ENCODE measurements at regions not wholly inside any gene's neighbourhood (a gene's known extent, or its start where the extent isn't known, plus 50 kb on each side); places are given as distances from the start of the nearest gene placed in this dataset.

DNA sequence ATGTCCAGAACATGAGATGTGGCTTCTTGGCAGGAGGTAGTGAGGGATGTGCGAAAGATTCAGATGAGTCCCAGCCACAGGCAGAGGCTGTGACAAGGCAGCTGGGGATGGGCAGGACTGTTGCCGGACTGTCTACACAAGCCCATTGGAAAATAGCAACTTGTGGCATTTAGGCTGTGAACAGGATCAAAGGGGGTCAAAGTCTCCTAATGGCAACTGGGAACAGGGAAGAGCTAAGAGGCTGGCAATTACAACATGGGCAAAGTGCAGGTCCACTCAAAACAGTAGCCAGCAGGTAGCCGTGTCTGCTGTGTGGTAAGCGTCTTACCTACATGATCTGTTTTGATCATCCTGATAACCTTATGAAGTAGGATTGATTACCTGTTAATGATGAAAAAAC, 254.2 kb upstream of the ZNF32 start:
- H3K9me3 ChIP-seq (ENCODE audit: low read length), result no peaks in the 10 kb centered on the region
- no peak overlapping the region for H3K9ac ChIP-seq (ENCODE audit: low read length)
- no peak overlapping the region for H3K27ac ChIP-seq (ENCODE audit: low read depth, low read length)
- no peaks in the 10 kb centered on the region for H3K36me3 ChIP-seq (ENCODE audit: insufficient read depth, low read length)
- no peak overlapping the region for H3K4me3 ChIP-seq (ENCODE audit: low read depth in 1 of 2, low read length in 2 of 2)
- H3K4me1 ChIP-seq (ENCODE audit: insufficient read depth, low read length), result peaks cover 15% of the 10 kb centered on the region
- H3K27me3 ChIP-seq (ENCODE audit: control insufficient read depth in 1 of 2, insufficient read depth in 2 of 2, low read length in 2 of 2), result no peaks in the 10 kb centered on the region

GRCh38 chr10:43901744-43902504, 253.2 kb upstream of the ZNF32 start:
- Histone ChIP-seq H3K27ac (ENCODE audit: low read depth, low read length) (no peak overlapping the region), H3K27me3 (ENCODE audit: control insufficient read depth in 1 of 2, insufficient read depth in 2 of 2, low read length in 2 of 2) (no peaks in the 10 kb centered on the region), H3K4me1 (ENCODE audit: insufficient read depth, low read length) (peaks cover 15% of the 10 kb centered on the region), H3K4me3 (ENCODE audit: low read depth in 1 of 2, low read length in 2 of 2) (no peak overlapping the region), H3K36me3 (ENCODE audit: insufficient read depth, low read length) (no peaks in the 10 kb centered on the region), H3K9ac (ENCODE audit: low read length) (no peak overlapping the region), H3K9me3 (ENCODE audit: low read length) (no peaks in the 10 kb centered on the region)

DNA sequence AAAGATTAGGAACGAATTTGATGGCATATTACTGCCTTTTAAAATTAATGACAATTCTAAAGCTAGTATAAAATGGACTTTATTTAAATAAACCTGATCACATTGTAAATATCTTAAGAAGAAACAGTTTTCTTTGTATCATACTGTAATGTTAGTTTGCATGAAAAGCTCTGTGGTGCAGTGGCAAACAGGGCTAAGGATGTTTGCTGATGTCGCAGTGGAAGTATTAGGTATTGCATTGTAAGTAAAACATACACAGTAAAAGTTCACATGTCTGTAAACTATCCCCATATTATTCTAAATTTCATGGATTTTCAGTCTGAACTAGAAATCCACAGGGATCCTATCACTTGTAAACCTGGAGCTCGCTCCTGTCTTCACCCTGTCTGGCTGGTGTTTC, 252.6 kb upstream of the ZNF32 start:
- Histone ChIP-seq H3K4me3 (ENCODE audit: low read depth in 1 of 2, low read length in 2 of 2) (no peak overlapping the region), H3K9ac (ENCODE audit: low read length) (no peak overlapping the region), H3K9me3 (ENCODE audit: low read length) (no peaks in the 10 kb centered on the region), H3K4me1 (ENCODE audit: insufficient read depth, low read length) (peaks cover 9% of the 10 kb centered on the region), H3K27me3 (ENCODE audit: control insufficient read depth in 1 of 2, insufficient read depth in 2 of 2, low read length in 2 of 2) (no peaks in the 10 kb centered on the region), H3K27ac (ENCODE audit: low read depth, low read length) (no peak overlapping the region), H3K36me3 (ENCODE audit: insufficient read depth, low read length) (no peaks in the 10 kb centered on the region)

GRCh38 chr10:43900571-43900970, 251.9 kb upstream of the ZNF32 start:
- H3K9me3 ChIP-seq (ENCODE audit: low read length), result no peaks in the 10 kb centered on the region
- no peak overlapping the region for H3K27ac ChIP-seq (ENCODE audit: low read depth, low read length)
- no peak overlapping the region for H3K4me3 ChIP-seq (ENCODE audit: low read depth in 1 of 2, low read length in 2 of 2)
- H3K4me1 ChIP-seq (ENCODE audit: insufficient read depth, low read length), result peaks cover 4% of the 10 kb centered on the region
- H3K9ac ChIP-seq (ENCODE audit: low read length), result no peak overlapping the region
- no peaks in the 10 kb centered on the region for H3K36me3 ChIP-seq (ENCODE audit: insufficient read depth, low read length)
- no peaks in the 10 kb centered on the region for H3K27me3 ChIP-seq (ENCODE audit: control insufficient read depth in 1 of 2, insufficient read depth in 2 of 2, low read length in 2 of 2)

GRCh38 chr10:43899224-43899959, 250.7 kb upstream of the ZNF32 start:
- Histone ChIP-seq H3K36me3 (ENCODE audit: insufficient read depth, low read length) (no peaks in the 10 kb centered on the region), H3K4me3 (ENCODE audit: low read depth in 1 of 2, low read length in 2 of 2) (no peak overlapping the region), H3K27me3 (ENCODE audit: control insufficient read depth in 1 of 2, insufficient read depth in 2 of 2, low read length in 2 of 2) (no peaks in the 10 kb centered on the region), H3K4me1 (ENCODE audit: insufficient read depth, low read length) (no peaks in the 10 kb centered on the region), H3K9ac (ENCODE audit: low read length) (no peak overlapping the region), H3K27ac (ENCODE audit: low read depth, low read length) (no peak overlapping the region), H3K9me3 (ENCODE audit: low read length) (no peaks in the 10 kb centered on the region)

- Histone ChIP-seq H3K4me3 (ENCODE audit: low read depth in 1 of 2, low read length in 2 of 2) (no peak overlapping the region), H3K27ac (ENCODE audit: low read depth, low read length) (no peak overlapping the region), H3K9ac (ENCODE audit: low read length) (no peak overlapping the region), H3K36me3 (ENCODE audit: insufficient read depth, low read length) (no peaks in the 10 kb centered on the region), H3K9me3 (ENCODE audit: low read length) (no peaks in the 10 kb centered on the region), H3K27me3 (ENCODE audit: control insufficient read depth in 1 of 2, insufficient read depth in 2 of 2, low read length in 2 of 2) (no peaks in the 10 kb centered on the region), H3K4me1 (ENCODE audit: insufficient read depth, low read length) (no peaks in the 10 kb centered on the region)
Observed at GRCh38 chr10:43898592-43898991, 249.9 kb upstream of the ZNF32 start.

- H3K36me3 ChIP-seq (ENCODE audit: insufficient read depth, low read length), result no peaks in the 10 kb centered on the region
- no peak overlapping the region for H3K4me3 ChIP-seq (ENCODE audit: low read depth in 1 of 2, low read length in 2 of 2)
- H3K9ac ChIP-seq (ENCODE audit: low read length), result no peak overlapping the region
- no peak overlapping the region for H3K27ac ChIP-seq (ENCODE audit: low read depth, low read length)
- H3K27me3 ChIP-seq (ENCODE audit: control insufficient read depth in 1 of 2, insufficient read depth in 2 of 2, low read length in 2 of 2), result no peaks in the 10 kb centered on the region
- no peaks in the 10 kb centered on the region for H3K4me1 ChIP-seq (ENCODE audit: insufficient read depth, low read length)
- H3K9me3 ChIP-seq (ENCODE audit: low read length), result no peaks in the 10 kb centered on the region
Observed at GRCh38 chr10:43897765-43898419, 249.2 kb upstream of the ZNF32 start.

DNA sequence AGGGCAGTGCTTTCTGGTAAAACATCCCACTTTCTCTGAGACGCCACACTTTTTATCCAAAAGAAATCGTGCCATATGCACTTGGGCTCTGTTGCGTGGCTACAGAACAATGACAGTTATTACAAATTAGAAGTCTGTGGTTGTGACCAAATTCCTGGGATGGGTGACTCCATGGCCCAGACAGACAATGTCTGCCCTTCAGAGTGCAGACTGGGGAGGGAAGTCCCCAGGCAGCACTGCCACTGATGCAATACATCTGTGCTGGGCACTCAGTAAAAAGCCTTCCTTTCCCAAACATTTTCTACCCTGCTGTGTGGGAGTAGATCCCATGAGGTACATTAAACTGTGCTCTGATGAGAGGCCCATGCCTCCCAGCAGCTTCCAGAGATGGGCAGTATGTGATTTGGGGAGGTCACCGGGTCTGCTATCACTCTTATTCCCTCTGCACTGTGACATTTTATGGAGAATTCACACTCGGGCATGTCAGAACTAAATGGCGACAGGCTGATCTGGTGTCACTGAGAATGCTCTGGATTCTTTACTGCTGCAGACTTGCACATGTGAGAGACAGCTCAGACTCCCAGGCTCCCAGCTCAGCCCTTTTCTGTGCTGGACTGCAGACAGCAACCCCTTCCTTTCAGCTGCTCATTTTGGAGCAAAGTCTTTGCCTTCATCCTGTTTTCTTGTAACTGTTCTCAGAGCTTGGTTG, 243.5 kb upstream of the ZNF32 start:
- H3K27ac ChIP-seq (ENCODE audit: low read depth, low read length), result no peak overlapping the region
- no peak overlapping the region for H3K9ac ChIP-seq (ENCODE audit: low read length)
- no peaks in the 10 kb centered on the region for H3K36me3 ChIP-seq (ENCODE audit: insufficient read depth, low read length)
- no peaks in the 10 kb centered on the region for H3K27me3 ChIP-seq (ENCODE audit: control insufficient read depth in 1 of 2, insufficient read depth in 2 of 2, low read length in 2 of 2)
- no peaks in the 10 kb centered on the region for H3K9me3 ChIP-seq (ENCODE audit: low read length)
- no peaks in the 10 kb centered on the region for H3K4me1 ChIP-seq (ENCODE audit: insufficient read depth, low read length)
- H3K4me3 ChIP-seq (ENCODE audit: low read depth in 1 of 2, low read length in 2 of 2), result no peak overlapping the region

GRCh38 chr10:43891241-43891640, 242.6 kb upstream of the ZNF32 start:
- Histone ChIP-seq H3K4me3 (ENCODE audit: low read depth in 1 of 2, low read length in 2 of 2) (no peak overlapping the region), H3K9me3 (ENCODE audit: low read length) (no peaks in the 10 kb centered on the region), H3K9ac (ENCODE audit: low read length) (no peak overlapping the region), H3K27me3 (ENCODE audit: control insufficient read depth in 1 of 2, insufficient read depth in 2 of 2, low read length in 2 of 2) (no peaks in the 10 kb centered on the region), H3K4me1 (ENCODE audit: insufficient read depth, low read length) (no peaks in the 10 kb centered on the region), H3K27ac (ENCODE audit: low read depth, low read length) (no peak overlapping the region), H3K36me3 (ENCODE audit: insufficient read depth, low read length) (no peaks in the 10 kb centered on the region)

GRCh38 chr10:43890124-43890523, 241.4 kb upstream of the ZNF32 start:
- Histone ChIP-seq H3K9ac (ENCODE audit: low read length) (no peak overlapping the region), H3K4me1 (ENCODE audit: insufficient read depth, low read length) (no peaks in the 10 kb centered on the region), H3K9me3 (ENCODE audit: low read length) (no peaks in the 10 kb centered on the region), H3K36me3 (ENCODE audit: insufficient read depth, low read length) (no peaks in the 10 kb centered on the region), H3K27ac (ENCODE audit: low read depth, low read length) (no peak overlapping the region), H3K27me3 (ENCODE audit: control insufficient read depth in 1 of 2, insufficient read depth in 2 of 2, low read length in 2 of 2) (no peaks in the 10 kb centered on the region), H3K4me3 (ENCODE audit: low read depth in 1 of 2, low read length in 2 of 2) (no peak overlapping the region)

DNA sequence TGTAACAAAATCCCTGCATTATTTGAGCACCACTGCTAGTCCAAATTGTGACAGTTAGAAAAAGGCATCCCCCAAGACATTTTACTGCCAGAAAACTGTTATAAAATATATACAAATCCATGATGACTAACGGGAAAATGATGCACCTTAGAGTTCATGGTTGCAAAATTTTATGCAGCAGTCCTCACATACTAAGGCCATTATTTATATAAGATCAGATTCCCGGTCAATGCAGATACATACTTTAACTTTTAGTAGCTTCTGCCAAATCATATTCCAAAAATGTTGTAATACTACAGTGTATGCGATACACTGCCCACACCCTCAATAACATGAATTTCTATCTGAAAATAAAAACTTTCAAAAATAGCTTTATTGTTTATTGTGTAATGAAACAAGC, 239.9 kb upstream of the ZNF32 start:
- H3K4me3 ChIP-seq (ENCODE audit: low read depth in 1 of 2, low read length in 2 of 2), result no peak overlapping the region
- H3K27ac ChIP-seq (ENCODE audit: low read depth, low read length), result no peak overlapping the region
- no peak overlapping the region for H3K9ac ChIP-seq (ENCODE audit: low read length)
- no peaks in the 10 kb centered on the region for H3K27me3 ChIP-seq (ENCODE audit: control insufficient read depth in 1 of 2, insufficient read depth in 2 of 2, low read length in 2 of 2)
- no peaks in the 10 kb centered on the region for H3K4me1 ChIP-seq (ENCODE audit: insufficient read depth, low read length)
- no peaks in the 10 kb centered on the region for H3K9me3 ChIP-seq (ENCODE audit: low read length)
- H3K36me3 ChIP-seq (ENCODE audit: insufficient read depth, low read length), result no peaks in the 10 kb centered on the region
